HG03045 (cell line): ENCODE measurements at regions not wholly inside any gene's neighbourhood (a gene's known extent, or its start where the extent isn't known, plus 50 kb on each side); places are given as distances from the start of the nearest gene placed in this dataset.
"Not testable (repeated sequence)": the region's sequence is repeated elsewhere in the genome, so short reads cannot be mapped to it uniquely, and the experiment has no call there.

Source experiments
- ATAC-seq: cut with Tn5 transposase; IDR thresholded peaks from one replicate; pipeline ENCODE4 v1.9.1; 2021; ENCODE audit warnings: mild to moderate bottlenecking, moderate library complexity; ENCODE audit not compliant: unreplicated experiment

DNA sequence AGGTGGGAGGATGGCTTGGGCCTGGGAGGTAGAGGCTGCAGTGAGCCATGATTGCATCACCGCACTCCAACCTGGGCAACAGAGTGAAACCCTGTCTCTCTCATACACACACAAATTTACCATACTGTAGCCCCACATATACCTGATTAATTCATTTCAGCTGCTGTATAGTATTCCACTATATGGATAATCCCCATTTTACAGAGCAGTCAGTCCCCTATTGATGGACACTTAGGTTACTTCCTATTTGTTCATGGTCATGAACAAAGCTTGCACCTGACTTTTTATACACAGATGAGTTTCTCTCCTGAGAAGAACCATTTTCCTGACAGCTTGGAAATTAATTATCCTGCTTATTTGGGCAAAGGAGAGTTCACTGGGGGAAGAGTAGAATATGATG is 59.2 kb downstream of the EMX2 start:
- no peak for ATAC-seq

DNA sequence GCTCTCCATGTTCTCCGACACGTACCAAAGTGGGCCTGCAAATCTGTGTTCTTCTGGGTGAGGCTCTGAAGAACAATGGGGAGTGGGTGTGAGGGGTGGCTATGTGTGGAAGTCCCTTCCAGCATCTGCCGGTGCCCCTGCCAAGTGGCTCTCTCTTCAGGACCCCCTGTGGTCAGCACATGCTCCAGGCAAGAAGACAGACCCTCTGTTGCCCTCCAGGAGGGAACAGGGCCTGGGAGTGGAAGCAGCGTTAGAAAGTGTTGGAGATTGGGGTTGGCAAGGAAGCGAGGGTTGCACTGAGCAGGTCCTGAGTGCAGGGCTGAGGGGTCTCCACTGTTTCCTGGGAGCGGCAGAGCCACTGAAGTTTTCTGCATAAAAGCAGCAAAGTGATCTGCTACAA is 60.5 kb downstream of the EMX2 start:
- ATAC-seq: no peak

DNA sequence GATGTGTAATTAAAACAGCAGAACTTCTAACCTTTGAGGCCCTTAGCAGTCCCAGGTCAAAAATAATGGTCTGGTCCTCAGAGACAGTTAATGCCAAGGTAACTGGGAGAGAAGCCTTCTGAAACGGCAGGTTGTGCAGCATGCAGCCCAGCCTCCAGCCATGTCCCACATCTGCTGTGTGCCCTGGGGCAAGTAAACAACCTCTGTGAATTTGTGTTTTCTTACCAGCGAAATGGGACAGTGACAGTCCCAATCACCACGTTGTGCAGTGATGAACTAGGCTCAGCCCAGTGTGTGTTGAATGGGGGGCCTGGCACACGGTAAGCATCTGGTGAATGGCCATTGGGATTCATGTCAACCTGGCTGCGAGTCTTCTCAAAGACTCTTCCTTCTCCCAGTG is 61.2 kb downstream of the EMX2 start:
- ATAC-seq: no peak

DNA sequence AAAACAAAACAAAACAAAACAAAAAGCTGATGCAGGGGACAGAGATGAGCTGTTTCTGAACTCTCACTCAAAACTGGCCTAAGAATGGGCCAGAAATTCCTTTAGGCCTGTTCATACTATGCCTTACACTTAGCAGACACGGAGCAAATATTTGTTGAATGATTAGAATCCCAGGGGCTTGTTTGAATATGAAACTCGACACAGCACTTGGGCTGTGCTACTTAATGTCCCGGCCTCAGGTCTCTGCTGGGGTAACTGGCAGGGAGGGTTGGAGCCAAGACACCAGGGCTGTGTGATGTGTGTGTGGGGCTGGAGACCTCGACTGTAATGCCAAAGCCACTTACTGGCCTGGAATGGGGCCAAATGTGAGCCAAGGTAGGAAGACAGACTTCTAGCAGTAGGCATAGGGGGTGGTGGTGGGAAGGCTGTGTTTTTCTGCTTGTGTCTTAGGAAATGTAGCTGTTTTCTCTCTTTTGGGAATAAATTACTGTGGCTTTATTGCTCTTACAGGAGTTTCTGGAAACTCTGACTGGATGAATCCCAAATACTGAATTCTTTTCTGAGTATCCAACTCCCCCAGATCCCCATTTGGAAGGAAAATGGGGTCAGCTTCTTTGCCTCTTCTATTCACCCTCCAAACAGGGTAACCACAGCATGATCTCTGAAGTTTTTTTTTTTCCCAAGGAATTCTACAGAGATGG is 66.7 kb downstream of the EMX2 start:
- ATAC-seq: no peak

DNA sequence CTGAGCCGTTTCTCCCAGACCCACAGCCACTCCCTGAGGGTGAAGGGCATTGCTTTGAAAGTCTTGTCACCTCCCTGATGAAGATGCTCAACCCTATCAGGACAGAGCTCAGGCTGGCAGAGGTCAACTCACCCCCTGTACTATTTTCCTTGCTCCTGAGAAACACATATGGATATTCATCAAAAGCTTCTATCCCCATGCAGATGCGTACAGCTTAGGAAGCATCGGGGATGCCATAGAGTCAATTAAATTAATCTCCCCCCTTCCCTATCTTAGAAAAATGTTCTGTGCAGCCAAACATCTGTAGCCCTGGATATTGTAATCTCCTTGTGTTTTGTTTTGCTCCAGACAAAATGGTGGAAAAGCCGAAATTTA is 67.2 kb downstream of the EMX2 start:
- ATAC-seq: no peak

DNA sequence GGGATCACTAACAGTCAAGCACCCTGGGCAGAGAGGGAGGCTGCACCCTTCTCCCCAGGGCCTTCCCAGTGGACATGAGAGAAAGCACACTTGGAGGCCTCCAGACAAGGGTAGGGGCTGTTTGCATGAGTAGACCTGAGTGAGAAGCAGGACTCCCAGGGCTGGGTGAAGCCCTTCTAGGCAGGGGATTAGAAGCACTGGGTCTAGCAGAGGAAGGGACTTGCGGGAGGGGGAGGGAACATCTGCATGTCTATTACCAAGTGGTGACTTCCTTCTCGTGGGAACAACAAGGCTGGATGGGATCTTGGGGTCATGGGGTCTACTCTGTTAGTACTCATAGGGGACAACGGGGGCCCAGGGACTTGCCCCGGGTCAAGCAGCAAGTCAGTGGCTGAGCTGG is 67.8 kb downstream of the EMX2 start:
- ATAC-seq: no peak

DNA sequence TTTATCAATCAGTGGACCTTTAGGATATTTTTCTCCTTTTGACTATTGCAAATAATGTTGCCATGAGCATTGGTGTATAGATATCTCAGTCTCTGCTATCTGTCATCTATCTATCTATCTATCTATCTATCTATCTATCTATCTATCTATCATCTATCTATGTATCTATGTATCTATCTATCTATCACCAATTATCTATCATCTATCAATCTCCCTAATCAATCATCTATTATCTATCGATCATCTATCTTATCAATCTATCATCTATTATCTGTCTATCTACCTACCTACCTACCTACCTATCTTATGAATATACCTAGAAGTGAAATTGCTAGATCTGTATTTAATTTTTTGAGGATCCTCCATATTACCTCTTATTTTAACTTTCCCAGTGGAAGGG is 69.6 kb downstream of the EMX2 start:
- ATAC-seq: no peak

DNA sequence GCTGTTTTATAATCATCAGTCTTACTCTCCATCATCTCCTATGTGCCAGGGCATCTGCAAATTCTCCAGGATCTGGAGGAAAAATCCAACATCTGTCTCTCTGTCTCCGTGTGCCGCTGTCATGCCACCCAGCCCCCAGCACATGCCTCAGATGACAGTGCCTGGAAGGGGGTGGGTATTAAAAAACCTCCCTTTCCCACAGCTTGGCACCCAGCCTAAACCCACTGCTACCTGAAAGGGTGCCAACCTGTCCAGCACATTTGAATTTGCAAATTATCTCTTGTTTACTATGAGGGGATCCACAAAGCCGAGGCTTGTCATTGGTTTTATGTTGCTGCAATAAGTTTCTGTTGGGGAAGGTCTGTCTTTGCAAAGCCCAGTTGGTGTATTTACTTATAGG is 73.1 kb downstream of the EMX2 start:
- no peak for ATAC-seq

DNA sequence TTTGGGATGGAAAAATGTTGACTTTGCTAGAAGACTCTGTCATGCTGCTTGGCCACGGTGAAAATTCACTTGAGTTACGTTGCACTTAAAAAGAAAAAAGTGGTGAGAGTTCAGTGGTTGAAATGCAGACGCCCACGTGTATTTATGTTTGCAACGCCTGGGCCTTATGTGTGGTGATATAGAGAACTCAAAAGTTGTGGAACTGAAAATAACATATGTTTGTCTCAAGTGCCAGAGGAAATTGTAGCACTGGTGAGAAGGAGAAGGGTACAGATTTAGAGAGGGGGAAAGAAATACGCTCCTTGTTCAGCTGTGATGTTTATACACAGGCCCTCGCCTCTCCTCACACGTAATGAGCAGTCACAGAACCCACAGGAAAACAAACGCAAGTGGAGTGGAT is 73.6 kb downstream of the EMX2 start:
- peak; percentile 66 for ATAC-seq

DNA sequence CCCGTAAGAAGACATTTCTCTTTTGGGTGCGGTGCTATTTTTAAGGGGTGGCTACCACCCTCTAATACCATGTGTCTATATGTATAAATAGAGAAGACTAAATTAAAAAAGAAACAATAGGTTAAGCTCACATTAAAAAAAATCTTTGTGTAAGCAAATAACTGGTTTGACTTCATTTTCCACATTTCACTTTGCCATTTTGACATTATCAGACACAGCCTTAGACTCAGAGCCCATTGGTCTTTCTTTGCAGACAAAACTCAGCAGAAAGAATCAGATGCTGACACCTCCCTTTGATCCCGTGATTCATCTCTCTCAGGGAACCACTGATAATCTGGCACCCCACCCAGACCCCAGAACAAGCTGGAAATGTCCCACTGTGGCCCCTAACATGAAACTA is 74.5 kb downstream of the EMX2 start:
- ATAC-seq: no peak

DNA sequence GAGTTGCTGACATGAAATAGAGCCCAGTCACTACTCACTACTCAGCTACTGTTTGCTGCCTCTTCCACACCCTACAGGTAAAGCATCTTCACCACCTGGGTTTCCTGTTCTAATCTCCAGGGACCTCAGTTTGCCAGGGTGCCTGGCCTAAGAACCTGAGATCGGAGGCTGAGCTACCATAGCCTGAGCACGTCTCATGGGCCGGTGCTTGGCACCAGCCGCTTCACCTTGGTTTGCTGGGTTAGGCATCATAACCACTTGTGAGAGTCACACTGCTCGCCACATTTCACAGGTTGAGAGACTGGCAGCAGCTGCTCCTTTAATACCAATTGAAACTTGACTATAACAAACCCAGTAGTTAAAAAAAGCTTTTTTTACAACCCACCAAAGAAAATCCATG is 75.1 kb downstream of the EMX2 start:
- no peak for ATAC-seq

DNA sequence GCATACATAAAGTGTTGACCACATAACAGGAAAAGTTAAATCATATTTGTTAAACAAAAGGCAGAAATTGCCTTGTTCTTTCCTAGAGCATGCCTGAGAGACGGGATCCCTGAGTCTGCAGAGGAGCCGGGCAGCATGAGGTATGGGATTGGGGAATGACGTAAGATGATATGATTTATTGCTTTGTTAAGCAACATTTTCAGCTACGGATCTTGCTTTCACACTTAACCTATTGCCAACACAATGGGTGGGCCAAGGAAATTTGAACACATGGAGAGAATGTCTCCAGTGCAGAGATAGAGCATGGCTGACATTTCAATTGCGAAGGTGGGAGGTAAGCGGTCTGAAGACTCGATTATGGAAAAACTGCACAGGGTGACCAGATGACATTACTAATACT is 76.7 kb downstream of the EMX2 start:
- ATAC-seq: no peak

DNA sequence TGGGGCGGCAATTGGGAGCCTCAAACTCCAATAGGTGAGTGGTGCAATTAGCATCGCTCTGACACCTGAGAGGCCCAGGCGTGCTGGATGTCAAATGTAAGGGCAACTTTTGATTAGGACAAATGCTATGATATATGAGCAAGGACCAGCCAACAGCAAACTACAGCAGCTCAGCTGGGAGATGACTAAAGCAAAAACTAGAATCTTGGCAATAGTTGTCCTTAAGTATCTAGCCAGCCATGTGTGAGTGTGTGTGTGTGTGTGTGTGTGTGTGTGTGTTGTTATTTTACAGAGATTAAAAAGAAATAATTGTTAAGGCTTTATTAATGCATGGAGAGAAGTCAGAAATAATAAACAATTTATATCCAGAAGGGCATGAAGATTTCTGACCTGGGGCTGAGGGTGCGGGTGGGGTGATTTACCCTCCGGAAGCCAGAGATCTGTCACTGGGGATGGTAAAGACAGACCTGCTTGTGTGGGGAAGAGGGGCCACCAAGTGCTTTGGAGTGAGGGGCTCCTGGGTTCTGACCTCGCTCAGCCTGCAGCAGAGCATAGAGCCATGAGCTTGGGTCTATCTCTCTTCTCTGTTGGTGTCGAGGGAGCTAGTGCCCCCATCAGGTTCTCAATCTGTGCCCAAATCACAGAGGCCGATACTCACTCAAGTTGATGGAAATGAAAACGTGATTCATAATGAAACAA is 77.3 kb downstream of the EMX2 start:
- no peak for ATAC-seq

DNA sequence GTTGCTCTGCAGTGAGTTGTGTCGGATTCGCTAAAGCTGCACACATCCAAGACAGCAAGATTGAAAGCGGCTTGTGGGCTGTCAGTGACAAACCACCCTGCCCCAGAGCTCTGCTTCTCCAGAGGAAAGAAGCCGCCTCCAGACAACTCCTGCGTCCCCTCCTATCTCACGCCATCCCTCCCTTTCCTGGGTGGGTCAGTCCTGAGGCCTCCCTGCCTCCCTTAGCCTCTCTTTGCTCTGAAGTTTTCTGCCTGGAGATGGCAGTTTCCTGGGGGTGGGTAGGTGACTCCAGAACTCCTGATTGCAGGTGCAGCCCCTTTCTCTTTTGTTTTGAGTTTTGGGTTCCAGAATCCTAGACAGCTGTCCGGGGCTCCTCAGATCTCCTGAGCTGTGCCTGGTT is 78.7 kb downstream of the EMX2 start:
- ATAC-seq: no peak

DNA sequence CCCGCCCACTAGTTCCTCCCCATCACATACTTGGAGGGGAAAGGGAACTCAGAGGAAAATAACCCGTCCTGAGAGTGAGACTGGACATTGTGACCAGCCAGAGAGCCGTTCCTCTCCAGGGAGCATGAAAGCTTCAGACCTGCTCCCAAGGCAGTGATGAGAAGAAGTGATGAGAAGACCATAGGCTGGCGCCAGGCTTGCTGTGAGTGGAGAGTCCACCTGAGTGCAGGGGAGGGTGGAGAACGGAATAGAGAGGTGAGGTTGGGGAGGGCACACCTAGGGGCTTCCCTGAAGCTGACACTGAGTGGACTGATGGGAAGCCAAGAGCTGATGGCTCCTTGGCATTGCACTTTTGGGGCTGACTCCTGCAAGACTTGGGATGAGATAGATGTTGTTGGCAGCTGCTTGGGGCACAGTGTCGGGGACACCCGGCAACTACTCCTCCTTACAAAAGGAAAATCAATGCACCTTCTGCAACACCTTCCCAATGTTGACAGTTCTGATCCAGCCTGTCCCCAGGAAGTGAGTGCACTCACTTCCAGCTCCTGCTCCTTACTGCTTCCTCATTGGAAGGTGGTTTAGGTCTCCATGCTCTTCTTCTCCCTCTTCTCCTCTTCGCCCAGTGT is 79.4 kb downstream of the EMX2 start:
- ATAC-seq: no peak

DNA sequence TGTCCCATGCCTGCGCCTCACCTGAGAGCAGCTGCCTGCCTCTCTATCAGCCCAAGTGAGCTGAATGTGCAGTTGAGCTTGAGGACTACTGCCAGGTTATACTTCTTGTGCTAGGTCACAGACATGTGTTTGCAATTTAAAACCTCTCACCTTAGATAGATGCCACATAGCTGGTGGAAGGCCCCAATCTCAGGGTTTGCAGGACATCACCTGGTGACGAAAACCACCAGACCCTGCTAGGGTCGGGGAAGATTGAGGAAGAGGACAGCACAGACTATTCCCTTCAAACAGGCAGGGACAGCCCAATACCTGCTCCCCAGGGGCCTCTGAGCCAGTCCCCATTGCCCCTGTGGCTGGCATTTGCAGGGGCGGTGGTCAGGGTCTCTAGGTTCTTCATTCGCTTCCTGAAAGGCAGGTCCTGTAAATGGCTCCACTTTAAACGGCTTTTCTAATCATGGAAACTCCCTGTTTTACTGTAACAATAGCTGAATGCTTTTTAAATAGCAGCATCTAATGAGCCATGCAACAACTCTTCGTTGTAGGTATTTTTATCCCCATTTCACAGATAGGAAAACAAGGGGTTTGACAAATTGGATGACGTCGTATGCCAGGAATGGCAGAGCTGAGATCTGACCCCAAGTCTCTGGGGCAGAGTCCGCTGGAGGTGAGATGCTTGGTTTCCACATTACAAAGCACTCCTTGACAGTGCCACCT is 80.1 kb downstream of the EMX2 start:
- no peak for ATAC-seq

DNA sequence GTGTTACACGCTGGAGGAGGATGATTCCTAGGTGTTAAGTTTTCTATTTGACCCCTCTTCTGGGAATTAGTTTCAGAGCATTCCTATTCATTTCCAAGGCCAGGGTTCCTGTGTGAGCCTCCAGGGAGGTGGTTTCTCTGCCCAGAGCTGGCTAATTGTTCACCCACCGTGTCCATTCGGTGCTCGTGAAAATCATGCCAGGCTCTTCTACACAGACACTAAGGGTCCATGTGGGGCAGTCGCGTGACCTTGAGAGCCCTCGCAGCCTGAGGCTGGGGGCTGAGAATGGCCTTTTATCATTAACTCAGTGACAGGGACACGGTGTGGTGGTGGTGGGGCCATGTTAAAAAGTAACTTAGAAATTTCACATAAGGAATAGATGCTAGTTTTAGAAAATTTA is 83.7 kb downstream of the EMX2 start:
- ATAC-seq: no peak

DNA sequence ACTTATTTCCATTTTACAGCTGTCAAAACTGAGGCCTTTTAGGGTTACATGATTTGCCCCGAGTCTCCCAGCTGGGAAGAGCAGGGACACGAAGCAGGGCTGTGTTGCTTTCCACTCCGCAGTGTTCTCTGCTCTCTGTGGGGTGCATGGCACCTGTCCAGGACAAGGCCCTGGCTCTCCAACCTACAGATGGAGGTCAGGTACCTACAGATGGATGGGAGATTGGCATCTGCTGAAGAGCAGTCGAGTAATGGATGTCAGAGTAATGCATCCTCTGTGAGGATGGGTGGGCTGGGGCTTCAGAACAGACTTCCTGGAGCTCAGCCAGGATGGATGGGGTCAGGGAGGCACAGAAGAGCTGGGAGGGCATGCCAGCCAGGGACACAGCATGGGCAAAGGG is 85.0 kb downstream of the EMX2 start:
- no peak for ATAC-seq

DNA sequence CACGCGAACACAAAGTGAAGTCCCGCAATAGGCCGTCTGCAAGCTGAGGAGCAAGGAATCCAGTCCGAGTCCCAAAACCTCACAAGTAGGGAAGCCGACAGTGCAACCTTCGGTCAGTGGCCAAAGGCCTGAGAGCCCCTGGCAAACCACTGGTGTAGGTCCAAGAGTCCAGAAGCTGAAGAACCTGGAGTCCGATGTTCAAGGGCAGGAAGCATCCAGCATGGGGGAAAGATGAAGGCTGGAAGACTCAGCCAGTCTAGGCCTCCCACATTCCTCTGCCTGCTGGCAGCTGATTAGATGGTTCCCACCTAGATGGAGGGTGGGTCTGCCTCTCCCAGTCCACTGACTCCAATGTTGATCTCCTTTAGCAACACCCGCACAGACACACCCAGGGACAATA is 87.2 kb downstream of the EMX2 start:
- not testable (repeated sequence) for ATAC-seq

DNA sequence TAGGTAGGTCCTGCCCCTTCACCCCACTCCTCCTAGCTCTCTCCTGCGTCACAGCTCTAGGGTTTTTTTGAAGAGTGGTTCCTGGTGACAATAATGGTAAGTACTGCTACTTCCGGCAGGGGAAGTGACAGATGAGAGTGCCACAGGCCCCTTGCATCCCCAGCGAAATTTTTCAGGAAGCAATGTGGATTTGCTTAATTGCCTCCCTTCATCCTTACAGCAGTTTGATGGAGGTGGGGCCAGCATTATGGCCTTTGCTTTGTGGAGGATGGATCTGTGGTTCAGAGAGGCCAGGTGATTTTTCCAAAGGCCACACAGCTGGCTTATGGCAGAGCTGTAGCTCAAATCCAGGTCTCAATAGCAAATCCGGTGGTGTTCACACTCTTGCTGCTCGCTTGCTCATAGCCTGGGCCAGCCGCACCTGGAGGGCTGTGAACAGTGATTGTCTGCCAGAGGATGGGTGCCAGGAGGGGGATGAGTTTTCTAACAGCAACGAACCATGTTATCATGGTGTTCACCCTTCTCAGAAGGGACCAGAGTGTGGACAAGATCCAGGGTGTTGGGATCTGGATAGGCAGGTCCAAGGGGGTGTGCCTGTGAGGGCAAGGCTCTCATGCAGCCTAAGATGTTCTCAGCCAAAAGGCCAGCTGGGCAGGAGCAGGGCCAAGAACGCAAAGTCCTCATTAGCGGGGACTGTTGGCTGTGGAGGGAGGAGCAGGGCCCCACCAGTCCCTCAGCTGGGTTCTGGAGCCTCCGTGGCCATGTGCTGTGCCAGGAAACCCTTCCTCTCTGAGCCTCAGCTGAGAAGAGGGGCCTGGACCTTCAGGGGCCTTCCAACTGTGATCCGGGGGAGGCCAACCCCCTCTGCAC is 89.0 kb downstream of the EMX2 start:
- ATAC-seq: no peak

DNA sequence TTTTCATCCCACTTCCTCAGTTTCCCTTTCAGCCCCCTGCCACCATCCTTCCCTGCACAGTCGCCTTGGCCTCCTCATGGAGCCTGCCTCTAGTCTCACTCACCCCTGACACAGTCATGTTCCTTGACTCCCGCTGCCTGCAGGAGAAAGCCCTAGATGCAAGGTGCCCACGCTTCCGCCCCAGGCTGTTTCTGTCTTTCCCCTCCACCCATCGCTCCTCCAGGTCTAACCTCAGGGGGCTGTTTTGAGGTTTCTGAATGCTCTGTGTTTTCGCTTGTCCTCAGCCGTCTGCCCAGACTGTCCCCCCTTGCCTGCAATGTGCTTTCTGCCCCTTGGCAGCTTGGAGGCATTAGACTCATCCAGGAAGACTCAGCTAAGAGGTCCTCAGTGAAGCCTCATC is 89.9 kb downstream of the EMX2 start:
- ATAC-seq: no peak
